Activated CD8-positive, alpha-beta T cell treated with anti-CD3 and anti-CD28 coated beads for 36 hours (primary cell): ENCODE measurements at regions not wholly inside any gene's neighbourhood (a gene's known extent, or its start where the extent isn't known, plus 50 kb on each side); places are given as distances from the start of the nearest gene placed in this dataset.

ENCODE experiments used
- ATAC-seq: fragments of 200-7000 bp; cut with Tn5 transposase; one replicate; pipeline ENCODE4 v1.10.0; 2021; ENCODE audit warnings: mild to moderate bottlenecking, moderate library complexity
- CTCF ChIA-PET: fragments of 350-600 bp; sonication (Branson Sonifier 250); formaldehyde crosslinking; loops from one replicate; lab custom pipeline; 2021; ENCODE audit warnings: antibody characterized with exemption; lab: Charles Lee
- POLR2A ChIA-PET: fragments of 350-600 bp; sonication (Branson Sonifier 250); formaldehyde crosslinking; loops from one replicate; lab custom pipeline; 2021; ENCODE audit warnings: antibody characterized with exemption; lab: Charles Lee
- DNase-seq: peaks from one replicate; pipeline ENCODE4 v3.0.0-alpha.2; 2020
- H3K27ac Mint-ChIP-seq: one replicate; pipeline ENCODE4 v1.8.0; 2021; ENCODE audit warnings: mild to moderate bottlenecking, mixed read lengths
- H3K27me3 Mint-ChIP-seq: one replicate; pipeline ENCODE4 v1.8.0; 2021; ENCODE audit warnings: mixed read lengths
- H3K36me3 Mint-ChIP-seq: one replicate; pipeline ENCODE4 v1.8.0; 2021; ENCODE audit warnings: low read depth, mixed read lengths
- H3K4me1 Mint-ChIP-seq: one replicate; pipeline ENCODE4 v1.8.0; 2021; ENCODE audit warnings: low read depth, mixed read lengths
- H3K4me3 Mint-ChIP-seq: one replicate; pipeline ENCODE4 v1.8.0; 2021; ENCODE audit warnings: mild to moderate bottlenecking, moderate library complexity, mixed read lengths
- H3K9me3 Mint-ChIP-seq: one replicate; pipeline ENCODE4 v1.8.0; 2021; ENCODE audit warnings: mixed read lengths
- intact Hi-C: fragments of 100-400 bp; cut with micrococcal nuclease; formaldehyde crosslinking; loops from one replicate; pipeline ENCODE4 v1.10.0; 2022
- TF ChIP-seq, protein P1 (sequence below): fragments of 200-600 bp; IDR thresholded peaks from one replicate; pipeline ENCODE4 v1.8.0; 2022; ENCODE audit warnings: antibody characterized with exemption, mild to moderate bottlenecking

DNA sequence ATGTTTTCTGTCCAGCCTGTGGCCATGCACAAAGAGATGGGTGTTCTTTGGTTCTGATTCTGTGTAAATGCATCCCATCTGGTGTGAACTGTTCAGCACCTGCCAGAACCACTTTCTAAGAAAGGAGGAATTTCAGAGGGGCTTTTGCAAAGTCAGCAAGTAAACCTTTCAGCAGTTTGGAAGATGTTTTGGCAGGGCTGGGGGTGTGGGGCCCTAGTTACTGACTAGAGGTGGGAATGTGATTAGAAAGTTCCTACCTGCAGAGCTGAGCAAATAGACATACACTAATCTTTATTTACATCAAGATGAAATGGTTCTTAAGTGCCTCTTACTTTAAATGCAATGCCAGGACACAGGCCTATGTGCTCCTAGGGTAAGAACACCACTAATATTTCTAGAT, 378.1 kb upstream of the USP24 start:
- H3K27me3 Mint-ChIP-seq, result peaks cover 2% of the 10 kb centered on the region
- POLR2A ChIA-PET, result no interaction called here
- H3K4me1 Mint-ChIP-seq, result no peaks in the 10 kb centered on the region
- H3K27ac Mint-ChIP-seq, result no peak overlapping the region
- CTCF ChIA-PET, result no interaction called here
- ATAC-seq (no peak), DNase-seq (no peak)
- H3K36me3 Mint-ChIP-seq, result no peaks in the 10 kb centered on the region
- intact Hi-C loops, result no loop called here
- peaks cover 4% of the 10 kb centered on the region for H3K9me3 Mint-ChIP-seq
- TF ChIP-seq, protein P1, sequence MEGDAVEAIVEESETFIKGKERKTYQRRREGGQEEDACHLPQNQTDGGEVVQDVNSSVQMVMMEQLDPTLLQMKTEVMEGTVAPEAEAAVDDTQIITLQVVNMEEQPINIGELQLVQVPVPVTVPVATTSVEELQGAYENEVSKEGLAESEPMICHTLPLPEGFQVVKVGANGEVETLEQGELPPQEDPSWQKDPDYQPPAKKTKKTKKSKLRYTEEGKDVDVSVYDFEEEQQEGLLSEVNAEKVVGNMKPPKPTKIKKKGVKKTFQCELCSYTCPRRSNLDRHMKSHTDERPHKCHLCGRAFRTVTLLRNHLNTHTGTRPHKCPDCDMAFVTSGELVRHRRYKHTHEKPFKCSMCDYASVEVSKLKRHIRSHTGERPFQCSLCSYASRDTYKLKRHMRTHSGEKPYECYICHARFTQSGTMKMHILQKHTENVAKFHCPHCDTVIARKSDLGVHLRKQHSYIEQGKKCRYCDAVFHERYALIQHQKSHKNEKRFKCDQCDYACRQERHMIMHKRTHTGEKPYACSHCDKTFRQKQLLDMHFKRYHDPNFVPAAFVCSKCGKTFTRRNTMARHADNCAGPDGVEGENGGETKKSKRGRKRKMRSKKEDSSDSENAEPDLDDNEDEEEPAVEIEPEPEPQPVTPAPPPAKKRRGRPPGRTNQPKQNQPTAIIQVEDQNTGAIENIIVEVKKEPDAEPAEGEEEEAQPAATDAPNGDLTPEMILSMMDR, result no peak
- H3K4me3 Mint-ChIP-seq, result no peak overlapping the region

DNA sequence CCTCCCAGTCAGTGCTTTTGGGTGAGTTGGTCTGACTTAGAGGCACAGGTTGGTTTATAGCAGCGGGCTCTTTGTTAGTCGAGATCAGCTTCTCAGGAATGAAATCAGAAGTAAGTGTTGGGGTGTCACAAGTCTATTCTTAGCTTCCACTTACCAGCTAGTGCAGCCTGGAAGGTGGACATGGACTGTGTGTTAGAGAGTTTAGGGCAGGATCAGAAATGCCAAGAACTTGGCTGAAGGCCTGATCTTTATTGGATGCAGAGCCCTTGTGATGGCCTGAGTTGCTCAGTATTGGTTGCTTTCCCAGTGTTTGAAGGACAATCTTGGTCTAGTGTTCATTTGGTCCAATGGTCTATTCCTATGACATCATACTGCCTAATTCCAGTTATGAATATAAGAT, 377.0 kb upstream of the USP24 start:
- ChIA-PET CTCF (no interaction called here), POLR2A (no interaction called here)
- TF ChIP-seq, protein P1, result no peak
- DNase-seq (no peak), ATAC-seq (no peak)
- Mint-ChIP-seq H3K27me3 (peaks cover 1% of the 10 kb centered on the region), H3K27ac (no peak overlapping the region), H3K4me1 (no peaks in the 10 kb centered on the region), H3K9me3 (peaks cover 3% of the 10 kb centered on the region), H3K4me3 (no peak overlapping the region), H3K36me3 (no peaks in the 10 kb centered on the region)
- intact Hi-C loops, result no loop called here

DNA sequence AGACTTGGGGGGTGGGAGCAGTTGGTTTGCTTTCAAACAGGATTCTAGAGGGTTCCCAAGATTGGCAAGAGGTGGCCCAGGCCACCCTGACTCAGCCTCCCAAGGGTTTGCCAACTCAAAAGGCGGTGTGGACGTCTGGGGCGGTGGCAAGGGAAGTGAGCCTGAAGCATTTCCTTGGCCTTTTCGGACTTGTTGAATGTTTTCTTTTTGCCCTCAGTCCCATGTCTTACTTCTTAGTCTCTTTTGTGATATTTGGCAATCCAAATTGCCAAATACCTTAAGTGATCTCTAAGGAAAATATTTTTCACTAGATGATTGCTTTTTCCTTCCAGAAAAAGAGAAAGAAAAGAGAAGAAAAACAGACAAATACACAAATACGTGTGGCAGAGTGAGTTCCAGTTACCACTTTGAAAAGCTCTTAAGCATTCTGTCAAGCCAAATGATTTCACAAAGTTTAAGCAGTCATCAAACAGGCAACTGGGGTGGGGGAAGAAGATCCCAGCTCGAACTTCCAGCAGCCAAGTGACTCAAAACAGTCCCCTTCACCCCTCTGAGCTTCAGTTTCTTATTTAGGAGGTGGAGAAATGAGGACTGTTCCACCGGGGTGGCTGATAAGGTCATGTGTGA, 374.6 kb upstream of the USP24 start:
- no peak overlapping the region for H3K4me3 Mint-ChIP-seq
- DNase-seq (no peak), ATAC-seq (no peak)
- H3K9me3 Mint-ChIP-seq, result no peaks in the 10 kb centered on the region
- peaks cover 1% of the 10 kb centered on the region for H3K27me3 Mint-ChIP-seq
- CTCF ChIA-PET, result interaction anchor here (1.2 kb wide), 1 partner anchor 594 kb away, joined by 3 read pairs; no protein-coding TSS in a partner anchor
- POLR2A ChIA-PET, result no interaction called here
- TF ChIP-seq, protein P1, result no peak
- no peak overlapping the region for H3K27ac Mint-ChIP-seq
- H3K4me1 Mint-ChIP-seq, result no peaks in the 10 kb centered on the region
- intact Hi-C loops, result no loop called here
- H3K36me3 Mint-ChIP-seq, result no peaks in the 10 kb centered on the region

DNA sequence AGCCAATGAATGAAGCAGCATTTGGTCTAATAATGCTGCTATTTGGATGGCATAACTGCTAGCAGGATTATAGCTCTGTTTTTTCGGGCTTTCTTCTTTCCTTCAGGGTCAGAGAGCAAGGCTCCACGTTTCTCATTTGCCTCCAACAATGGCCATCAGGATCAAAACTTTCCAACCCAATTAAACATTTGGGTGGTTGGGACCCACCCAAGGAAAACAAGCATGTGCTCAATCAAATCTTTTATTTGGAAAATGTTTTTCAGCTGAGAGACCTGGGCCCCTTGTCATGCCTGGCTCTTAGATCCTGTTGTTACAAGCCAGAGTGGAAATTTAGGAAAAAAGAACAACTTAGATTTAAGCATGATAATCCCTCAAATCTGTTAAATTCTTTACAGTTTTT, 373.1 kb upstream of the USP24 start:
- intact Hi-C loops, result no loop called here

DNA sequence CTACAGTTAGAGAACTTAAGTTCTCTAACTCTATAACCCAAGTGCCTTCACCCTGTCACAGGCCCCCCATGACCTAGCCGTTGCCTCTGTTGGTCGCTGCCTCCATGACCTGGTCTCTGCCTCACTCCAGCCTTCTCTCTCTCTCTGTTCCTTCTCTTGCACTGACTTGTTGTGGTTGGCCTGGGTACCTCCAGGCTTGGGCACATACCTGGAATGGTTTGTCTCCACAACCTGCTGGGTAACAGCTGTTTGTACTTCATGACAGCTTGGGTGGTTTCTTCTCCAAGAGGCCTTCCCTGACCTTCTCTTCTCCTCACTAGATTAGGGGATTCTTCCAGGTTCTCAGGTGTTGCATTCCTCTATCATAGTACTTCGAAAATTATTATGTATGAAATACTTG, 371.6 kb upstream of the USP24 start:
- Mint-ChIP-seq H3K36me3 (no peaks in the 10 kb centered on the region), H3K27me3 (peaks cover 1% of the 10 kb centered on the region), H3K27ac (no peak overlapping the region), H3K9me3 (no peaks in the 10 kb centered on the region), H3K4me1 (no peaks in the 10 kb centered on the region), H3K4me3 (no peak overlapping the region)
- CTCF ChIA-PET, result no interaction called here
- ATAC-seq (no peak), DNase-seq (no peak)
- intact Hi-C loops, result no loop called here
- POLR2A ChIA-PET, result no interaction called here
- TF ChIP-seq, protein P1, result no peak

More for the DNA sequence above, 373.1 kb upstream of the USP24 start:
- Mint-ChIP-seq H3K27me3 (peaks cover 1% of the 10 kb centered on the region), H3K27ac (no peak overlapping the region), H3K9me3 (no peaks in the 10 kb centered on the region), H3K4me3 (no peak overlapping the region), H3K4me1 (no peaks in the 10 kb centered on the region), H3K36me3 (no peaks in the 10 kb centered on the region)
- CTCF ChIA-PET, result no interaction called here
- POLR2A ChIA-PET, result no interaction called here
- TF ChIP-seq, protein P1, result no peak
- DNase-seq (no peak), ATAC-seq (no peak)
